ENCODE measurements at regions not wholly inside any gene's neighbourhood (a gene's known extent, or its start where the extent isn't known, plus 50 kb on each side); places are given as distances from the start of the nearest gene placed in this dataset.

DNA sequence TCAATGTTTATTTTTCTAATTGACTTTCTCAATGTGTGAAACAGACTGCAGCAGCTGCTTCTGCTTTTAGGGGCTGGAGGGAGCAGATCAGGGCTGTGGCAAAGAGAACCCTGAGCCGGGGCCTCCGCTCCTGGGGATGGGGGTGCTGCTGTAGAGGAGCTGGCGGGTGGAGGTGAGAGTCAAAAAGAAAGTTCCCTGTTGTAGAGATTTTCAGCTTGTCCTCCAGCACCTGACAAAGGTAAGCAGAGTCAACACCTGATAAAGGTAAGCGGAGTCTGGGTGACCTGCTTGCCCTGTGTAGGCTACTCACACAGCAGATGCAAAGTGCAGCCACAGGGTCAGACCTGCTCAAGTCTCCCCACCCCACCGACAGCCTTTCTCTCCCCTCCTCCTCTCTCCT, 252.4 kb upstream of the IRX1 start:
- DNase-seq (no peak), ATAC-seq (no peak)
- Histone ChIP-seq H2AFZ (ENCODE audit: low read length) (no peak overlapping the region), H4K20me1 (ENCODE audit: low read length) (no peaks in the 10 kb centered on the region), H3K9me2 (replicated peaks; ENCODE audit: low read length) (no peaks in the 10 kb centered on the region), H3K27ac (ENCODE audit: low read length) (no peak overlapping the region), H3K4me3 (ENCODE audit: low read length) (no peak overlapping the region), H3K27me3 (ENCODE audit: low read length) (no peaks in the 10 kb centered on the region), H3K36me3 (ENCODE audit: low read depth, low read length) (no peaks in the 10 kb centered on the region), H3K79me2 (ENCODE audit: low read length) (no peaks in the 10 kb centered on the region), H3K9me3 (ENCODE audit: low read length) (no peaks in the 10 kb centered on the region), H3K9ac (ENCODE audit: low read length) (no peak overlapping the region), H3K4me2 (ENCODE audit: low read length) (no peak overlapping the region), H3F3A (ENCODE audit: low read length, unreplicated experiment) (no peaks in the 10 kb centered on the region), H3K4me1 (ENCODE audit: insufficient read depth, low read length) (no peaks in the 10 kb centered on the region)
- ChIA-PET POLR2A (ENCODE audit: unreplicated experiment) (no interaction called here), CTCF (no interaction called here)
- TF ChIP-seq CTCF (conservative IDR thresholded peaks at IDR 0.05; ENCODE audit: low read depth, low read length) (no peak), EZH2 (IDR thresholded peaks at IDR 0.05; ENCODE audit: low read length, unreplicated experiment) (no peak), EZH2phosphoT487 (IDR thresholded peaks at IDR 0.05; ENCODE audit: borderline replicate concordance, low read length) (no peak)
- no TSS peak for BruUV-seq (replicated peaks)
- intact Hi-C loops (cut with micrococcal nuclease): no loop called here

GRCh38 chr5:3342271-3343100, 253.1 kb upstream of the IRX1 start:
- no TSS peak for BruUV-seq (replicated peaks)
- POLR2A ChIA-PET (ENCODE audit: unreplicated experiment): no interaction called here

More at GRCh38 chr5:3342271-3343100, 253.1 kb upstream of the IRX1 start:
- ATAC-seq (no peak), DNase-seq (no peak)
- Histone ChIP-seq H3K9me2 (replicated peaks; ENCODE audit: low read length) (no peaks in the 10 kb centered on the region), H4K20me1 (ENCODE audit: low read length) (no peaks in the 10 kb centered on the region), H3K27me3 (ENCODE audit: low read length) (no peaks in the 10 kb centered on the region), H3K4me2 (ENCODE audit: low read length) (no peak overlapping the region), H3F3A (ENCODE audit: low read length, unreplicated experiment) (no peaks in the 10 kb centered on the region), H3K27ac (ENCODE audit: low read length) (no peak overlapping the region), H3K79me2 (ENCODE audit: low read length) (no peaks in the 10 kb centered on the region), H3K4me1 (ENCODE audit: insufficient read depth, low read length) (no peaks in the 10 kb centered on the region), H3K9ac (ENCODE audit: low read length) (no peak overlapping the region), H2AFZ (ENCODE audit: low read length) (no peak overlapping the region), H3K9me3 (ENCODE audit: low read length) (no peaks in the 10 kb centered on the region), H3K36me3 (ENCODE audit: low read depth, low read length) (no peaks in the 10 kb centered on the region), H3K4me3 (ENCODE audit: low read length) (no peak overlapping the region)
- intact Hi-C loops (cut with micrococcal nuclease): no loop called here
- CTCF ChIA-PET: no interaction called here
- TF ChIP-seq CTCF (conservative IDR thresholded peaks at IDR 0.05; ENCODE audit: low read depth, low read length) (no peak), EZH2phosphoT487 (IDR thresholded peaks at IDR 0.05; ENCODE audit: borderline replicate concordance, low read length) (no peak), EZH2 (IDR thresholded peaks at IDR 0.05; ENCODE audit: low read length, unreplicated experiment) (no peak)
